ENCODE measurements at regions not wholly inside any gene's neighbourhood (a gene's known extent, or its start where the extent isn't known, plus 50 kb on each side); places are given as distances from the start of the nearest gene placed in this dataset.

DNA sequence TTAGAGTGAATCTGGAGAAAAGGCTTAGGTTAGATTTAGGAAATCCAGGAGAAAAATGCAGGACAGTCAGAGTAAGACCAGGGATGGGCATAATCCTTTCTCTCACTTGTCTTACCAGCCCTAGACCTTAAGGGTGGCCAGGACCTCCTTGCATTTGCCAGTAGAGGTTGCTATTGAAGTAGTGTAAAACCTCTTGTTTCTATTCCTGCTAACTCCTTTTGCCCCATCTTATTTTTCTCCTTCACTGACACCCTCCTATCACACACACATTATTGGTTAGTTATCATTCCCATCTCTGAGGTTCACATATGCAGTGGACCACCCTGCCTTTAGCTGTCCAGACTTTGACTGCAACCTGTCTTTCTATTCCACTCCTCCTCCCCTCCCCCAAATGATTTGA lies 75.0 kb upstream of the MACF1 start:
- H3K27me3 ChIP-seq (replicated peaks; ENCODE audit: control insufficient read depth, insufficient read depth, low read length), result no peaks in the 10 kb centered on the region
- H3K9me3 ChIP-seq (ENCODE audit: control insufficient read depth, low read length), result no peaks in the 10 kb centered on the region
- H3K36me3 ChIP-seq (ENCODE audit: control insufficient read depth, insufficient read depth, low read length, severe bottlenecking), result peaks cover 27% of the 10 kb centered on the region
- no peak overlapping the region for H3K9ac ChIP-seq (ENCODE audit: low read length)
- H3K4me3 ChIP-seq (ENCODE audit: low read length), result no peak overlapping the region
- H3K4me1 ChIP-seq (ENCODE audit: control insufficient read depth, insufficient read depth, low read length), result peaks cover 42% of the 10 kb centered on the region
- DNase-seq (ENCODE audit: low read depth), result peak; percentile 35

DNA sequence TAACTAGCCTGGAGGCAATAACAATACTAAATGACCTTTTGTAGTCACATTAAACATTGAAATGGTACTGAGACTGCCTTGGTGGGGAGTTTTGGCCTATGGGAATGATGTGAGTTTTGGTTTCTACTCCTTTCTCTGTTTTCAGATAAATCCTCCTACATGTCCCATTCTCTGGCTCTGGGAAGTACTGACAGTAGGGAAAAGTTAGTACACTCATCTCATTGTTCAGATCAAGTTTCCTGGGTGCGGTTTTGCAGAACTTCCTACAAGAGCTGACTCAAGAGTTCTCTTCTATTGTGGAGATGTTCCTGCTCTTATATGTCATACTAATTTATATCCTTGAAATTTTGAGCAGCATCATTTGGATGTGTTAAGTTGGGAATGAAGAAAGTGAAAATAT lies 74.2 kb upstream of the MACF1 start:
- Histone ChIP-seq H3K4me1 (ENCODE audit: control insufficient read depth, insufficient read depth, low read length) (peaks cover 42% of the 10 kb centered on the region), H3K4me3 (ENCODE audit: low read length) (no peak overlapping the region), H3K9ac (ENCODE audit: low read length) (no peak overlapping the region), H3K27me3 (replicated peaks; ENCODE audit: control insufficient read depth, insufficient read depth, low read length) (no peaks in the 10 kb centered on the region), H3K36me3 (ENCODE audit: control insufficient read depth, insufficient read depth, low read length, severe bottlenecking) (peaks cover 19% of the 10 kb centered on the region), H3K9me3 (ENCODE audit: control insufficient read depth, low read length) (no peaks in the 10 kb centered on the region)
- peak; percentile 79 for DNase-seq (ENCODE audit: low read depth)

DNA sequence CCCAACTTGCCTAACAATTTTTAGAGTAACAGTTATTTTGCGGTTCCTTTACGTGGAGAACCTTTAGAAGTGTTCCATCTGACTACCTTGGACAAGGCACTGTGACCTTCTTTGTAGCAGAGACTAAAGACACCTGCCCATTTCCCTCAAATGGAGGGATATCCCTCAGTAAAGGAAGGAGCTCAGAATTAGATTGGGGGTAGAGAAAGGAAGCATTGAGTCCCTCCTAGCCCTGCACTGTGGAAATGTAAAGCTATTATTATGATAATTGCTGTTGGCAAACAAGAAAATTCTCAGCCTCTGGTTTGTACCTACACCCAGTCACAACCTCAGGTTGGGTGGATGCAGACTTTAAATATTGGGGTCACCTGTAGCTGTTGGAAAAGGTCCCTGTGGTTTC lies 72.6 kb upstream of the MACF1 start:
- no peaks in the 10 kb centered on the region for H3K9me3 ChIP-seq (ENCODE audit: control insufficient read depth, low read length)
- H3K4me1 ChIP-seq (ENCODE audit: control insufficient read depth, insufficient read depth, low read length), result peaks cover 42% of the 10 kb centered on the region
- DNase-seq (ENCODE audit: low read depth), result no peak

DNA sequence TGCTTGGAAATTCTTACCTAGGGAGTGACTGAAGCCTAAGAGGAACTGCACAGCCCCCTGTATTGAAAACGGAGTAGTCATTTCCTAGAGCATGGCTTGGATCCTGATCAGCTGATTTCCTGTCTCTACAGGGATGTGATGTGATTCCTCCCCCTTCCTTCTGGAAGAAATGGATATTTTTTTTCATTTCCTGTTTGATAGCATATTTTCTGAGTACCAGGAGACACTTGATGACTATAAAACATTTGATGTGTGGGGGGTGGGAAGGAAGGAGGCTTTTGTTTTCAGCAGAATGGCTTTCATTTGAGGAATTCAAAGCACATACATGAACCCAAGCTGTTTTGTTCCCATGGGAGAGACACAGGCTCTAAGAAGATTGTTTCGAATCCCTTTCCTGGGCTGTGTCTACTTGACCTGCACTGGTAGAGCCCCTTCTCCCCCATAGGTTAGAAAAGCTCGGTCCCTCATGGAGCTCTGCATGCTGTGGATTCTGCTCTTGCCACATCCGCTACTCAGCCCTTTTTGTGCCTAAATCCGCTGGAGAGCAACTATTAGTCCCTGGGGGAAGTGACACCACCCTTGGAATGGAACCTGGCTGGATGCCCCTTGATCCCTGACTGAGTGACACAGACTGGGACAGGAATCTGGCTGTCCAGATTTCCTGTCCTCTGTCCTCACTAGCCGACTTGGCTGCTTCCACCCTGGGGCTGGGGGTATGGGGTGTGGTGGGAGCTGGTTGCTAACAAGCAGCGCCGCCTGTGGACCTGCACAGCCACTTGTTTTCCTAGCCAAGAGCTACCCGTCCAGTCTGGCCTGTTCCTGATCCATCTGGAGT lies 71.8 kb upstream of the MACF1 start:
- peaks cover 40% of the 10 kb centered on the region for H3K4me1 ChIP-seq (ENCODE audit: control insufficient read depth, insufficient read depth, low read length)
- H3K9me3 ChIP-seq (ENCODE audit: control insufficient read depth, low read length), result no peaks in the 10 kb centered on the region
- no peak overlapping the region for H3K9ac ChIP-seq (ENCODE audit: low read length)
- DNase-seq (ENCODE audit: low read depth), result no peak
- peaks cover 10% of the 10 kb centered on the region for H3K36me3 ChIP-seq (ENCODE audit: control insufficient read depth, insufficient read depth, low read length, severe bottlenecking)
- H3K27me3 ChIP-seq (replicated peaks; ENCODE audit: control insufficient read depth, insufficient read depth, low read length), result no peaks in the 10 kb centered on the region
- no peak overlapping the region for H3K4me3 ChIP-seq (ENCODE audit: low read length)

More for the DNA sequence above, 72.6 kb upstream of the MACF1 start:
- H3K9ac ChIP-seq (ENCODE audit: low read length), result no peak overlapping the region
- H3K27me3 ChIP-seq (replicated peaks; ENCODE audit: control insufficient read depth, insufficient read depth, low read length), result no peaks in the 10 kb centered on the region
- no peak overlapping the region for H3K4me3 ChIP-seq (ENCODE audit: low read length)
- H3K36me3 ChIP-seq (ENCODE audit: control insufficient read depth, insufficient read depth, low read length, severe bottlenecking), result peaks cover 10% of the 10 kb centered on the region

DNA sequence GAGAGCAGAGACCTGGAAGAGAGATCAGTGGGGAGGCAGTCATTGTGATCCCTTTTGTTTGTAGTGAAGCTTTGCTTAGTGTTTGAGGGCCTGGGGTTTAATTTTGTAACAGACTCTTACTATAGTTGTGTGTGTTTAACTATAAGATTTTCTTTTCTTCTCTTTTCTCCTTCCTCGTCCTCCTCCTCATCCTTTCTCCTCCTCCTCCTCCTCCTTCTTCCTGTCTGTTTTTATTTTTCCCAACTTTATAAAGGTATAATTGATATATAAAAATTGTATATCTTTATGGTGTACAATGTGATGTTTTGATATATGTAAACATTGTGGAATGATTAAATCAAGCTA lies 71.2 kb upstream of the MACF1 start:
- Histone ChIP-seq H3K4me1 (ENCODE audit: control insufficient read depth, insufficient read depth, low read length) (peaks cover 38% of the 10 kb centered on the region), H3K27me3 (replicated peaks; ENCODE audit: control insufficient read depth, insufficient read depth, low read length) (no peaks in the 10 kb centered on the region), H3K4me3 (ENCODE audit: low read length) (no peak overlapping the region), H3K9ac (ENCODE audit: low read length) (no peak overlapping the region), H3K9me3 (ENCODE audit: control insufficient read depth, low read length) (no peaks in the 10 kb centered on the region), H3K36me3 (ENCODE audit: control insufficient read depth, insufficient read depth, low read length, severe bottlenecking) (peaks cover 10% of the 10 kb centered on the region)
- no peak for DNase-seq (ENCODE audit: low read depth)

DNA sequence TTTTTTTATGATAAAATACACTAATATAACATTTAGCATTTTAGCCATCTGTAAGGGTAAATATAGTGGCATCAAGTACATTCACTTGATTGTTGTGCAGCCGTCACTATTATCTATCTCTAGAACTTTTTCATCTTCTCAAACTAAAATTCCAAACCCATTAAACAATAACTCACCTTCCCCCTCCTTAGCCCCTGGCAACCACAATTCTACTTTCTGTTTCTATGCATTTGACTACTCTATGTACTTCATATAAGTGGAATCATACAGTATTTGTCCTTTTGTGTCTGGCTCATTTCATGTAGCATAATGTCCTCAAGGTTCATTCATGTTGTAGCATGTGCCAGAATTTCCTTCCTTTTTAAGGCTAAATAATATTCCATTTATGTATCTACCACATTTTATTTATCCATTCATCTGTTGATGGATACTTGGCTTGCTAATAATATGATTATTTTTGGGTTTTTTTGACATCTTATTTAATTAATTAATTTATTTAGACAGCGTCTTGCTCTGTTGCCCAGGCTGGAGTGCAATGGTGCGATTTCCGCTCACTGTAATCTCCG lies 69.6 kb upstream of the MACF1 start:
- H3K4me3 ChIP-seq (ENCODE audit: low read length), result no peak overlapping the region

DNA sequence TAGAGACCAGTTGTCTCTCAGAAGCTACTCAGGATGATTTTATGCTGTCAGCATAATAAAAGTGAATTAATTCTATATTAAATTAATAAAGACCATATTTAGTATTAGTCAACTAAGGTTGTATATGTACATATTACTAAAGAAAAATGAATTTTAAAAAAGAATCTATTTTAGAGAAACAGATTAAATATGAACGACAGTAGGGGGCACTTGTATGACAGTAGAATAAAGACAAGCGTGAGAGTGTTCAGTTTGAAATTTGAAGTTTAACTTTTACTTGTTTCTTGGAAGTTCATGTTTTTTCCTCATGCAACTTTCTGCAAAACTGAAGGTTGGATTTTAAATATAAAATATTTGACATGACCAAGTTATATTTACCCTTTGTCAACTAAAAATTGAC lies 67.9 kb upstream of the MACF1 start:
- Histone ChIP-seq H3K4me1 (ENCODE audit: control insufficient read depth, insufficient read depth, low read length) (peaks cover 46% of the 10 kb centered on the region), H3K4me3 (ENCODE audit: low read length) (no peak overlapping the region), H3K36me3 (ENCODE audit: control insufficient read depth, insufficient read depth, low read length, severe bottlenecking) (peaks cover 13% of the 10 kb centered on the region), H3K9me3 (ENCODE audit: control insufficient read depth, low read length) (no peaks in the 10 kb centered on the region), H3K27me3 (replicated peaks; ENCODE audit: control insufficient read depth, insufficient read depth, low read length) (no peaks in the 10 kb centered on the region), H3K9ac (ENCODE audit: low read length) (no peak overlapping the region)
- DNase-seq (ENCODE audit: low read depth), result no peak

More for the DNA sequence above, 69.6 kb upstream of the MACF1 start:
- Histone ChIP-seq H3K36me3 (ENCODE audit: control insufficient read depth, insufficient read depth, low read length, severe bottlenecking) (peaks cover 13% of the 10 kb centered on the region), H3K27me3 (replicated peaks; ENCODE audit: control insufficient read depth, insufficient read depth, low read length) (no peaks in the 10 kb centered on the region), H3K4me1 (ENCODE audit: control insufficient read depth, insufficient read depth, low read length) (peaks cover 43% of the 10 kb centered on the region), H3K9ac (ENCODE audit: low read length) (no peak overlapping the region), H3K9me3 (ENCODE audit: control insufficient read depth, low read length) (no peaks in the 10 kb centered on the region)
- no peak for DNase-seq (ENCODE audit: low read depth)

DNA sequence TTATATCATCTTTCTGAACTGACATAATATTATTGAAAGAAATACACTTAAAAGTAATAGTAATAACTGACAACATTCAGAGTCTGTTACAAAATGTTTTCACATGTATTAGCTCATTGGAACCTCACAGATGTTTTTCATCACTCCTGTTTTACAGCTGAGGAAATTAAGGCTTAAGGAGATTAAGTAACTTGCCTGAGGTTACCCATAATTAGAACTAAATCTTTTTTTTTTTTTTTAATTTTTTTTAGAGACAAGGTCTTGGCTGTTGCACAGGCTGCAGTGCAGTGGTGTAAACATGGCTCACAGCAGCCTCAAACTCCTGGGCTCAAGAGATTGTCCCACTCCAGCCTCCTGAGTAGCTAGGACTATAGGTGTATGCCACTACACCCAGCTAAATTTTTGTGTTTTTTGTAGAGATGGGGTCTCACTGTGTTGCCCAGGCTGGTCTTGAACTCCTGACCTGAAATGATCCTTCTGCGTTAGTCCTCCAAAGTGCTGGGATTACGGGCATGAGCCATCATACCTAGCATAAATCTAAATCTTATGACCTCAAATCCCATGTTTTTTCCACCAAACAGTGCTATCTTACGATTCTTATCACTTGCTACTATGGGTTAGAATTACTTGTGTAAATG lies 64.7 kb upstream of the MACF1 start:
- no peak overlapping the region for H3K9ac ChIP-seq (ENCODE audit: low read length)
- no peak overlapping the region for H3K4me3 ChIP-seq (ENCODE audit: low read length)
- no peaks in the 10 kb centered on the region for H3K27me3 ChIP-seq (replicated peaks; ENCODE audit: control insufficient read depth, insufficient read depth, low read length)
- H3K4me1 ChIP-seq (ENCODE audit: control insufficient read depth, insufficient read depth, low read length), result peaks cover 45% of the 10 kb centered on the region
- H3K9me3 ChIP-seq (ENCODE audit: control insufficient read depth, low read length), result no peaks in the 10 kb centered on the region
- peak; percentile 46 for DNase-seq (ENCODE audit: low read depth)
- H3K36me3 ChIP-seq (ENCODE audit: control insufficient read depth, insufficient read depth, low read length, severe bottlenecking), result peaks cover 3% of the 10 kb centered on the region

DNA sequence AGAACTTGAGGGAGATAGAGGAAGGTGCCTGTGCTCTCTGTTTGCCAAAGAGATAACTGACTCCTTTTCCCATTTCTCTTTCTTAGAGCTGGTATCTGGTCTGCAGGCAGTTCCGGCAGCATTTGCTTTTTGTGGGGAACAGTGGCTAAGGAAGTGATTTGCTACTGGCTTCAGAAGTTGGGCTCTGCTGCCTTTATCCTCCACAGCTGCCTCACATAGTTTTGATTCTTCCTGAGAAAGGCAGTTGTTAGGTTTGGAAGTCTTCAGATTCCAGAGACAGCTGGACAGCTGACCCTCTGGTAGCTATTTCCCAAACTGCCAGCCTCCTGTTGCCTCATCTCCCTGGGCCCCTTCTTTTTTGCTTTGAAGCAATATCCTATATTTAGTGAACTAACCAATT lies 62.6 kb upstream of the MACF1 start:
- H3K4me1 ChIP-seq (ENCODE audit: control insufficient read depth, insufficient read depth, low read length), result peaks cover 45% of the 10 kb centered on the region
- no peaks in the 10 kb centered on the region for H3K27me3 ChIP-seq (replicated peaks; ENCODE audit: control insufficient read depth, insufficient read depth, low read length)
- H3K36me3 ChIP-seq (ENCODE audit: control insufficient read depth, insufficient read depth, low read length, severe bottlenecking), result peaks cover 8% of the 10 kb centered on the region
- H3K9me3 ChIP-seq (ENCODE audit: control insufficient read depth, low read length), result no peaks in the 10 kb centered on the region
- H3K4me3 ChIP-seq (ENCODE audit: low read length), result no peak overlapping the region
- peak; percentile 84 for DNase-seq (ENCODE audit: low read depth)
- H3K9ac ChIP-seq (ENCODE audit: low read length), result peak overlapping the region; percentile 37

DNA sequence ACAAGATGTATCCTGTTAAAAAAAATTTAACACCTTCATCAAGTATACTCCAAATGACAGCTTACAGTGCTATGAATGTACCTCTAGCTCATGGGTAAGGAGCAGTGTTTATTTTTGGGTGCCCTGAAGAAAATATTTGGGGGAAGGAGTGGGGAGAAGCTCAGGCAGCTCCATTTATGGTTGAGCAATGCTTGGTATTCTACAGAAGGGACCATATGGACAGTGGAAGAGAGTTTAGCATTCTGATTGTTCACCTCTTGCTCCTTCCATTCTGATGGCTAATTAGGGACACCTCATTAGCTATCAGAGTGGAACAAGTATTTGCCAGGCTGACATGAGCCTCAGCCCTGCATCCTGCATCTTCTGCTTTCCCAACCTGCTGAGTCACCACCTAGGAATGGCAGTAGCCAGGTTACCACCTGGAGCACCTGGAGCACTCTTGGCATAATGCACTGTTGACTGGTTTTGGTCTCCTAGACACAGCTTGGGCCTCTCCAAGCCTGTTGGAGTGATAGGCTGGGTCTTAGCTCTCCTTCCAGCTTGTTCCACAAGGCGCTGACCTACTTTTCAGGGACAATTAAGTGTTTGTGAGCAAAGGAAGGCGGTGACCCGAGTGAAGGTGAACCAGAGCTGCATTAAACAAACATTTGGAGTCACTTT lies 62.0 kb upstream of the MACF1 start:
- H3K27me3 ChIP-seq (replicated peaks; ENCODE audit: control insufficient read depth, insufficient read depth, low read length), result no peaks in the 10 kb centered on the region
- peaks cover 8% of the 10 kb centered on the region for H3K36me3 ChIP-seq (ENCODE audit: control insufficient read depth, insufficient read depth, low read length, severe bottlenecking)
- H3K4me1 ChIP-seq (ENCODE audit: control insufficient read depth, insufficient read depth, low read length), result peaks cover 41% of the 10 kb centered on the region
- no peaks in the 10 kb centered on the region for H3K9me3 ChIP-seq (ENCODE audit: control insufficient read depth, low read length)
- DNase-seq (ENCODE audit: low read depth), result peak; percentile 31
- no peak overlapping the region for H3K9ac ChIP-seq (ENCODE audit: low read length)
- H3K4me3 ChIP-seq (ENCODE audit: low read length), result no peak overlapping the region

DNA sequence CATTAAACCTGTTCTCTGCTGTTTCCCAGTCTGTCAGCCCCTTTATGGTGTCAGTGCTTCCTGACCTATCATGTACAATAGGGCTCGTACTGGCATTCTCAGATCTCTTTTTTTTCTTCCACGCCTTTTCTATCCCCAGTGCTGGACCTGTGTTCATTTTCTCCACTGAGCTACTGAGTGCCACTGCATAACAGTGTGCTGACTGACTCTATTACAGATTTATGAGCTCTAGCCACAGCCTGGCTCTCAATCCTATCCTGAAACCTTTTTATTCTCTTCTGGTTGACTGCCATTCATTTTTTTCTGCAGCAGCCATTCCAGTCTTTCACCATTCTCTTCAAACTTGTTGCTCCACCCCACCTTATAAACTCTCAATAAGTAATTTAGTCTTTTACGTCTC lies 59.6 kb upstream of the MACF1 start:
- Histone ChIP-seq H3K4me1 (ENCODE audit: control insufficient read depth, insufficient read depth, low read length) (peaks cover 39% of the 10 kb centered on the region), H3K36me3 (ENCODE audit: control insufficient read depth, insufficient read depth, low read length, severe bottlenecking) (peaks cover 11% of the 10 kb centered on the region), H3K4me3 (ENCODE audit: low read length) (no peak overlapping the region), H3K27me3 (replicated peaks; ENCODE audit: control insufficient read depth, insufficient read depth, low read length) (no peaks in the 10 kb centered on the region), H3K9me3 (ENCODE audit: control insufficient read depth, low read length) (no peaks in the 10 kb centered on the region), H3K9ac (ENCODE audit: low read length) (no peak overlapping the region)
- DNase-seq (ENCODE audit: low read depth), result no peak

All from adipocyte (in vitro differentiated cells).